ENCODE measurements at regions not wholly inside any gene's neighbourhood (a gene's known extent, or its start where the extent isn't known, plus 50 kb on each side); places are given as distances from the start of the nearest gene placed in this dataset.

- no peak for TF ChIP-seq CTCF (optimal IDR thresholded peaks at IDR 0.05 in 1 of 3, IDR thresholded peaks at IDR 0.05 in 1 of 3, conservative IDR thresholded peaks at IDR 0.05 in 1 of 3; ENCODE audit: extremely low read depth in 1 of 3, insufficient read depth in 2 of 3, low read length in 3 of 3)
- no peak for TF ChIP-seq EZH2 (IDR thresholded peaks at IDR 0.05; ENCODE audit: low read length)
These were observed 89.2 kb upstream of the CAST start for GRCh38 chr5:96572864-96573512.

Data from keratinocyte (primary cell).